ENCODE measurements at regions not wholly inside any gene's neighbourhood (a gene's known extent, or its start where the extent isn't known, plus 50 kb on each side); places are given as distances from the start of the nearest gene placed in this dataset.

- H3K9me3 ChIP-seq (replicated peaks in 1 of 3) = no peaks in the 10 kb centered on the region
- WGBS, 4 donors = 90 to 96% (median 92%) methylated on average over 3 of the region's 3 CpGs
- no peaks in the 10 kb centered on the region for H3K36me3 ChIP-seq (replicated peaks in 1 of 2)
- no peak overlapping the region for H3K4me3 ChIP-seq
- intact Hi-C loops (cut with DNase I) = no loop called here
- H3K4me1 ChIP-seq (replicated peaks in 1 of 2) = peaks cover 0 to 15% of the 10 kb centered on the region in 2 donors
- no peak for TF ChIP-seq CTCF (IDR thresholded peaks at IDR 0.05)
- no peak for TF ChIP-seq POLR2A (IDR thresholded peaks at IDR 0.05)
- no peak for DNase-seq
- no peaks in the 10 kb centered on the region for H3K27me3 ChIP-seq
- H3K27ac ChIP-seq = no peak overlapping the region
Observed at GRCh38 chr6:81942067-81942370, 189.5 kb upstream of the TENT5A start.

- no peak overlapping the region for H3K4me3 ChIP-seq
- DNase-seq = no peak
- intact Hi-C loops (cut with DNase I) = no loop called here
- TF ChIP-seq POLR2A (IDR thresholded peaks at IDR 0.05) (no peak), CTCF (IDR thresholded peaks at IDR 0.05) (no peak)
- no peaks in the 10 kb centered on the region for H3K36me3 ChIP-seq (replicated peaks in 1 of 2)
- no peak overlapping the region for H3K27ac ChIP-seq
- peaks cover 0 to 15% of the 10 kb centered on the region in 2 donors for H3K4me1 ChIP-seq (replicated peaks in 1 of 2)
- 26 to 36% (median 31%) methylated on average over 1 of the region's 1 CpG for WGBS, 4 donors
- no peaks in the 10 kb centered on the region for H3K27me3 ChIP-seq
- no peaks in the 10 kb centered on the region for H3K9me3 ChIP-seq (replicated peaks in 1 of 3)
Observed at GRCh38 chr6:81940451-81940985, 188.0 kb upstream of the TENT5A start.

GRCh38 chr6:81939766-81940165, 187.3 kb upstream of the TENT5A start:
- H3K27me3 ChIP-seq = no peaks in the 10 kb centered on the region
- no peak for TF ChIP-seq POLR2A (IDR thresholded peaks at IDR 0.05)
- peaks cover 0 to 15% of the 10 kb centered on the region in 2 donors for H3K4me1 ChIP-seq (replicated peaks in 1 of 2)
- WGBS, 4 donors = 74 to 76% (median 75%) methylated on average over 3 of the region's 3 CpGs
- DNase-seq = no peak
- no peaks in the 10 kb centered on the region for H3K9me3 ChIP-seq (replicated peaks in 1 of 3)
- H3K27ac ChIP-seq = no peak overlapping the region
- H3K36me3 ChIP-seq (replicated peaks in 1 of 2) = no peaks in the 10 kb centered on the region
- no peak overlapping the region for H3K4me3 ChIP-seq
- intact Hi-C loops (cut with DNase I) = no loop called here

GRCh38 chr6:81938991-81939732, 186.7 kb upstream of the TENT5A start:
- Histone ChIP-seq H3K4me3 (no peak overlapping the region), H3K36me3 (replicated peaks in 1 of 2) (no peaks in the 10 kb centered on the region), H3K9me3 (replicated peaks in 1 of 3) (no peaks in the 10 kb centered on the region), H3K27me3 (no peaks in the 10 kb centered on the region), H3K4me1 (replicated peaks in 1 of 2) (peaks cover 0 to 15% of the 10 kb centered on the region in 2 donors), H3K27ac (no peak overlapping the region)
- 70 to 85% (median 79%) methylated on average over 3 of the region's 3 CpGs for WGBS, 4 donors
- intact Hi-C loops (cut with DNase I) = no loop called here
- DNase-seq = no peak
- TF ChIP-seq CTCF (IDR thresholded peaks at IDR 0.05) (no peak), POLR2A (IDR thresholded peaks at IDR 0.05) (no peak)
